ENCODE measurements at regions not wholly inside any gene's neighbourhood (a gene's known extent, or its start where the extent isn't known, plus 50 kb on each side); places are given as distances from the start of the nearest gene placed in this dataset.

GRCh38 chr4:164485136-164485535 is 268.8 kb upstream of the SMIM31 start:
- intact Hi-C loops (cut with DNase I): no loop called here
- no peak overlapping the region for H3K4me3 ChIP-seq
- no peak for TF ChIP-seq CTCF (IDR thresholded peaks at IDR 0.05)
- H3K27me3 ChIP-seq: no peaks in the 10 kb centered on the region
- ATAC-seq (no peak), DNase-seq (no peak)
- H3K9me3 ChIP-seq: no peaks in the 10 kb centered on the region
- H3K4me1 ChIP-seq: no peaks in the 10 kb centered on the region
- no peak overlapping the region for H3K27ac ChIP-seq
- no peaks in the 10 kb centered on the region for H3K36me3 ChIP-seq

- ATAC-seq: no peak
- H3K36me3 ChIP-seq: no peaks in the 10 kb centered on the region
- no peaks in the 10 kb centered on the region for H3K27me3 ChIP-seq
- H3K4me3 ChIP-seq: no peak overlapping the region
- H3K4me1 ChIP-seq: no peaks in the 10 kb centered on the region
- no peaks in the 10 kb centered on the region for H3K9me3 ChIP-seq
- no peak for TF ChIP-seq CTCF (IDR thresholded peaks at IDR 0.05)
- DNase-seq: no peak
- intact Hi-C loops (cut with DNase I): no loop called here
- H3K27ac ChIP-seq: no peak overlapping the region
These were observed 265.8 kb upstream of the SMIM31 start for GRCh38 chr4:164488114-164488513.

GRCh38 chr4:164501074-164501473 is 252.9 kb upstream of the SMIM31 start:
- no peak for DNase-seq
- no peaks in the 10 kb centered on the region for H3K36me3 ChIP-seq
- peak; percentile 73 for ATAC-seq
- H3K9me3 ChIP-seq: no peaks in the 10 kb centered on the region
- no peak for TF ChIP-seq CTCF (IDR thresholded peaks at IDR 0.05)
- H3K4me1 ChIP-seq: no peaks in the 10 kb centered on the region
- H3K27ac ChIP-seq: no peak overlapping the region
- intact Hi-C loops (cut with DNase I): no loop called here
- H3K4me3 ChIP-seq: no peak overlapping the region
- H3K27me3 ChIP-seq: no peaks in the 10 kb centered on the region

GRCh38 chr4:164503874-164504273 is 250.1 kb upstream of the SMIM31 start:
- DNase-seq (no peak), ATAC-seq (no peak)
- H3K27me3 ChIP-seq: no peaks in the 10 kb centered on the region
- H3K4me1 ChIP-seq: no peaks in the 10 kb centered on the region
- H3K9me3 ChIP-seq: no peaks in the 10 kb centered on the region
- no peak overlapping the region for H3K27ac ChIP-seq
- TF ChIP-seq CTCF (IDR thresholded peaks at IDR 0.05): no peak
- intact Hi-C loops (cut with DNase I): no loop called here
- no peaks in the 10 kb centered on the region for H3K36me3 ChIP-seq
- no peak overlapping the region for H3K4me3 ChIP-seq

- Histone ChIP-seq H3K4me1 (no peaks in the 10 kb centered on the region), H3K27me3 (no peaks in the 10 kb centered on the region), H3K36me3 (no peaks in the 10 kb centered on the region), H3K9me3 (no peaks in the 10 kb centered on the region), H3K4me3 (no peak overlapping the region), H3K27ac (no peak overlapping the region)
- TF ChIP-seq CTCF (IDR thresholded peaks at IDR 0.05): no peak
- intact Hi-C loops (cut with DNase I): no loop called here
- ATAC-seq (no peak), DNase-seq (no peak)
These were observed 245.8 kb upstream of the SMIM31 start for GRCh38 chr4:164508097-164508496.

Data from left lung (tissue), 4 donors.